HCT116 (cell line): ENCODE measurements at regions not wholly inside any gene's neighbourhood (a gene's known extent, or its start where the extent isn't known, plus 50 kb on each side); places are given as distances from the start of the nearest gene placed in this dataset.

Experiments
- ATF3 ChIP-seq: IDR thresholded peaks from 2 replicates; pipeline ENCODE4 v1.6.1; 2012
- POLR2A ChIP-seq: IDR thresholded peaks from 2 replicates; pipeline ENCODE4 v1.7.0; 2011; ENCODE audit warnings: borderline replicate concordance; ENCODE audit not compliant: insufficient read depth, insufficient read length; ENCODE audit errors: extremely low read depth
- YY1 ChIP-seq: IDR thresholded peaks from 2 replicates; pipeline ENCODE4 v1.6.1; 2011; ENCODE audit warnings: low read length, low read depth, moderate library complexity, mild to moderate bottlenecking; ENCODE audit not compliant: insufficient replicate concordance; ENCODE audit errors: extremely low read depth
- TF ChIP-seq, protein P1 (sequence below), 3 experiments: fragments of 200-600 bp in 1 of 3; sonication (generic) in 1 of 3; IDR thresholded peaks in 2 of 3; conservative IDR thresholded peaks in 1 of 3; 2 replicates each; pipeline ENCODE4 v1.5.1; 2012 to 2017; ENCODE audit warnings: low read depth in 2 of 3, low read length in 2 of 3, antibody characterized with exemption in 1 of 3, borderline replicate concordance in 1 of 3, control low read depth in 1 of 3, mild to moderate bottlenecking in 1 of 3, mixed read lengths in 1 of 3, mixed run types in 1 of 3, moderate library complexity in 1 of 3; ENCODE audit not compliant: insufficient read depth in 1 of 3

- TF ChIP-seq, protein P1, sequence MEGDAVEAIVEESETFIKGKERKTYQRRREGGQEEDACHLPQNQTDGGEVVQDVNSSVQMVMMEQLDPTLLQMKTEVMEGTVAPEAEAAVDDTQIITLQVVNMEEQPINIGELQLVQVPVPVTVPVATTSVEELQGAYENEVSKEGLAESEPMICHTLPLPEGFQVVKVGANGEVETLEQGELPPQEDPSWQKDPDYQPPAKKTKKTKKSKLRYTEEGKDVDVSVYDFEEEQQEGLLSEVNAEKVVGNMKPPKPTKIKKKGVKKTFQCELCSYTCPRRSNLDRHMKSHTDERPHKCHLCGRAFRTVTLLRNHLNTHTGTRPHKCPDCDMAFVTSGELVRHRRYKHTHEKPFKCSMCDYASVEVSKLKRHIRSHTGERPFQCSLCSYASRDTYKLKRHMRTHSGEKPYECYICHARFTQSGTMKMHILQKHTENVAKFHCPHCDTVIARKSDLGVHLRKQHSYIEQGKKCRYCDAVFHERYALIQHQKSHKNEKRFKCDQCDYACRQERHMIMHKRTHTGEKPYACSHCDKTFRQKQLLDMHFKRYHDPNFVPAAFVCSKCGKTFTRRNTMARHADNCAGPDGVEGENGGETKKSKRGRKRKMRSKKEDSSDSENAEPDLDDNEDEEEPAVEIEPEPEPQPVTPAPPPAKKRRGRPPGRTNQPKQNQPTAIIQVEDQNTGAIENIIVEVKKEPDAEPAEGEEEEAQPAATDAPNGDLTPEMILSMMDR (IDR thresholded peaks at IDR 0.05 in 2 of 3, conservative IDR thresholded peaks at IDR 0.05 in 1 of 3; ENCODE audit: borderline replicate concordance in 1 of 3, insufficient read depth in 1 of 3, low read depth in 2 of 3, low read length in 2 of 3): no peak
- TF ChIP-seq ATF3: no peak
- TF ChIP-seq POLR2A: no peak
- no peak for TF ChIP-seq YY1
These were observed 379.2 kb downstream of the BMP2 start for GRCh38 chr20:7146552-7147219.
